K562 (cell line): ENCODE measurements at regions not wholly inside any gene's neighbourhood (a gene's known extent, or its start where the extent isn't known, plus 50 kb on each side); places are given as distances from the start of the nearest gene placed in this dataset.

ENCODE experiments used
- ADNP ChIP-seq: fragments of 200-800 bp; sonication (Bioruptor generic); IDR thresholded peaks from 2 replicates; pipeline ENCODE4 v1.6.1; 2016; ENCODE audit warnings: missing genetic modification characterization, missing compliant biosample characterization
- BHLHE40 ChIP-seq: IDR thresholded peaks from 2 replicates; pipeline ENCODE4 v1.6.1; 2011; ENCODE audit warnings: low read length, improper control_type of control experiment
- CBX1 ChIP-seq: sonication (generic); IDR thresholded peaks from 2 replicates; pipeline ENCODE4 v1.6.1; 2016; ENCODE audit warnings: antibody characterized with exemption, low read depth, mild to moderate bottlenecking
- CHD4 ChIP-seq: fragments of 200-600 bp; sonication (generic); IDR thresholded peaks from 3 replicates; pipeline ENCODE4 v1.6.1; 2012; ENCODE audit warnings: low read depth, mild to moderate bottlenecking, mixed read lengths, low read length, inconsistent platforms; ENCODE audit not compliant: insufficient read depth, insufficient replicate concordance, poor library complexity, severe bottlenecking
- GATAD2A ChIP-seq: fragments of 450-650 bp; IDR thresholded peaks from 2 replicates; pipeline ENCODE4 v1.6.1; 2017
- HCFC1 ChIP-seq: IDR thresholded peaks from 2 replicates; pipeline ENCODE4 v1.6.1; 2012; ENCODE audit warnings: low read depth, low read length, improper control_type of control experiment
- HDAC2 ChIP-seq: fragments of 450-650 bp; IDR thresholded peaks from 2 replicates; pipeline ENCODE4 v1.6.1; 2016; ENCODE audit warnings: mild to moderate bottlenecking
- MBD2 ChIP-seq: sonication (generic); IDR thresholded peaks from 2 replicates; pipeline ENCODE4 v1.6.1; 2016; ENCODE audit warnings: low read depth, borderline replicate concordance
- NCOR1 ChIP-seq: fragments of 450-650 bp; IDR thresholded peaks from 2 replicates; pipeline ENCODE4 v1.6.1; 2016; ENCODE audit warnings: mild to moderate bottlenecking, moderate library complexity
- NEUROD1 ChIP-seq: fragments of 150-350 bp; IDR thresholded peaks from 2 replicates; pipeline ENCODE4 v1.6.1; 2014; ENCODE audit warnings: borderline replicate concordance, low read length, low read depth; ENCODE audit not compliant: partially characterized antibody
- NFIX ChIP-seq: fragments of 250-450 bp; sonication (Bioruptor Pico); IDR thresholded peaks from 2 replicates; pipeline ENCODE4 v1.4.0; 2020; ENCODE audit warnings: low read depth, mild to moderate bottlenecking, moderate library complexity
- PHTF2 ChIP-seq: fragments of 250-450 bp; sonication (Bioruptor Pico); IDR thresholded peaks from 2 replicates; pipeline ENCODE4 v1.5.0; 2021; ENCODE audit warnings: mild to moderate bottlenecking
- TBL1XR1 ChIP-seq, 2 experiments: IDR thresholded peaks; 2 replicates each; pipeline ENCODE4 v1.6.1; 2012; ENCODE audit warnings: improper control_type of control experiment in 2 of 2, low read length in 2 of 2, mild to moderate bottlenecking in 1 of 2
- ZNF212 ChIP-seq: fragments of 450-650 bp; formaldehyde crosslinking; IDR thresholded peaks from 2 replicates; pipeline ENCODE4 v1.4.0; 2020; ENCODE audit warnings: mild to moderate bottlenecking
- ZNF23 ChIP-seq: fragments of 250-450 bp; sonication (Bioruptor Pico); IDR thresholded peaks from 2 replicates; pipeline ENCODE4 v1.4.0; 2020; ENCODE audit warnings: mild to moderate bottlenecking
- TF ChIP-seq, protein P1 (sequence below): fragments of 200-800 bp; sonication (Bioruptor generic); IDR thresholded peaks from 2 replicates; pipeline ENCODE4 v1.6.1; 2017; ENCODE audit warnings: missing genetic modification characterization, missing compliant biosample characterization
- TF ChIP-seq, protein P2 (sequence below), 2 experiments: fragments of 450-650 bp in 1 of 2; sonication (generic) in 1 of 2; formaldehyde crosslinking in 1 of 2; IDR thresholded peaks; 2 replicates each; pipeline versions ENCODE4 v1.7.1 to v1.9.0; 2016 to 2022; ENCODE audit warnings: inconsistent platforms in 1 of 2, mild to moderate bottlenecking in 1 of 2, missing genetic modification reagents in 1 of 2
- TF ChIP-seq, protein P3 (sequence below): fragments of 450-650 bp; IDR thresholded peaks from 2 replicates; pipeline ENCODE4 v1.7.0; 2016; ENCODE audit warnings: borderline replicate concordance

DNA sequence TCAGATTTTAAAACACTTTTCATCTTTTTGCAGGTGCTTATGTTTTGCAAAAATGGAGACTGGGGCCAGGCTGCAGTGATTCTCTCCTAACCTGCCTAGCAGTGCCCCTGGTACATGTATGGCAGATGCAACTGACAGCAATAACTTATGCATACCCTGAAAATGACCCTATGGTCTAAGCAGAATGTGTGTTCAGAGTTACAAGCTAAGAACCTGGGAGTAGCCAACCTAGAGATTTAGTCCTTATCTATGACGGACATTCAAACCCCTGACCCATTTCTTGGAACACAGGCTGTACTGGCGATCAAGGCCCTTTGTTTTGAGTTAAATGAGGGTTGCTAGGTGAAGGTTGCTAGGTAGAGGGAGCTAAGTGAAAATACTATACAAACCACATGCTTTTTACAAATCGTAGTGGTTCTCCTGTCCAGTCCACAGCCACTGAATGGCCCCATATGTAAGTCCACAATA, 184.9 kb upstream of the SESN3 start (continued):
- TF ChIP-seq, protein P1, sequence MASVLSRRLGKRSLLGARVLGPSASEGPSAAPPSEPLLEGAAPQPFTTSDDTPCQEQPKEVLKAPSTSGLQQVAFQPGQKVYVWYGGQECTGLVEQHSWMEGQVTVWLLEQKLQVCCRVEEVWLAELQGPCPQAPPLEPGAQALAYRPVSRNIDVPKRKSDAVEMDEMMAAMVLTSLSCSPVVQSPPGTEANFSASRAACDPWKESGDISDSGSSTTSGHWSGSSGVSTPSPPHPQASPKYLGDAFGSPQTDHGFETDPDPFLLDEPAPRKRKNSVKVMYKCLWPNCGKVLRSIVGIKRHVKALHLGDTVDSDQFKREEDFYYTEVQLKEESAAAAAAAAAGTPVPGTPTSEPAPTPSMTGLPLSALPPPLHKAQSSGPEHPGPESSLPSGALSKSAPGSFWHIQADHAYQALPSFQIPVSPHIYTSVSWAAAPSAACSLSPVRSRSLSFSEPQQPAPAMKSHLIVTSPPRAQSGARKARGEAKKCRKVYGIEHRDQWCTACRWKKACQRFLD (CRISPR knock-in tag) = no peak
- no peak for TF ChIP-seq CBX1
- peak; percentile 83 for TF ChIP-seq NEUROD1
- no peak for TF ChIP-seq CHD4
- TF ChIP-seq ZNF23 (CRISPR knock-in tag) = no peak
- peak; percentile 19; the same call in 1 of the 2 replicates for TF ChIP-seq BHLHE40
- no peak for TF ChIP-seq ZNF212 (CRISPR knock-in tag)
- TF ChIP-seq HCFC1 = no peak
- peak; percentile 88 for TF ChIP-seq NCOR1
- no peak for TF ChIP-seq ADNP (tag)
- TF ChIP-seq MBD2 = 0 out of 2 replicates have a peak, but pooled peaks have one; percentile 15
- no peak for TF ChIP-seq PHTF2
- TF ChIP-seq TBL1XR1 (IDR thresholded peaks at IDR 0.05; ENCODE audit: low read length in 2 of 2) = peak in 1 of 2 experiments; percentile 91; a peak in 3 of 4 replicates
- TF ChIP-seq, protein P2, sequence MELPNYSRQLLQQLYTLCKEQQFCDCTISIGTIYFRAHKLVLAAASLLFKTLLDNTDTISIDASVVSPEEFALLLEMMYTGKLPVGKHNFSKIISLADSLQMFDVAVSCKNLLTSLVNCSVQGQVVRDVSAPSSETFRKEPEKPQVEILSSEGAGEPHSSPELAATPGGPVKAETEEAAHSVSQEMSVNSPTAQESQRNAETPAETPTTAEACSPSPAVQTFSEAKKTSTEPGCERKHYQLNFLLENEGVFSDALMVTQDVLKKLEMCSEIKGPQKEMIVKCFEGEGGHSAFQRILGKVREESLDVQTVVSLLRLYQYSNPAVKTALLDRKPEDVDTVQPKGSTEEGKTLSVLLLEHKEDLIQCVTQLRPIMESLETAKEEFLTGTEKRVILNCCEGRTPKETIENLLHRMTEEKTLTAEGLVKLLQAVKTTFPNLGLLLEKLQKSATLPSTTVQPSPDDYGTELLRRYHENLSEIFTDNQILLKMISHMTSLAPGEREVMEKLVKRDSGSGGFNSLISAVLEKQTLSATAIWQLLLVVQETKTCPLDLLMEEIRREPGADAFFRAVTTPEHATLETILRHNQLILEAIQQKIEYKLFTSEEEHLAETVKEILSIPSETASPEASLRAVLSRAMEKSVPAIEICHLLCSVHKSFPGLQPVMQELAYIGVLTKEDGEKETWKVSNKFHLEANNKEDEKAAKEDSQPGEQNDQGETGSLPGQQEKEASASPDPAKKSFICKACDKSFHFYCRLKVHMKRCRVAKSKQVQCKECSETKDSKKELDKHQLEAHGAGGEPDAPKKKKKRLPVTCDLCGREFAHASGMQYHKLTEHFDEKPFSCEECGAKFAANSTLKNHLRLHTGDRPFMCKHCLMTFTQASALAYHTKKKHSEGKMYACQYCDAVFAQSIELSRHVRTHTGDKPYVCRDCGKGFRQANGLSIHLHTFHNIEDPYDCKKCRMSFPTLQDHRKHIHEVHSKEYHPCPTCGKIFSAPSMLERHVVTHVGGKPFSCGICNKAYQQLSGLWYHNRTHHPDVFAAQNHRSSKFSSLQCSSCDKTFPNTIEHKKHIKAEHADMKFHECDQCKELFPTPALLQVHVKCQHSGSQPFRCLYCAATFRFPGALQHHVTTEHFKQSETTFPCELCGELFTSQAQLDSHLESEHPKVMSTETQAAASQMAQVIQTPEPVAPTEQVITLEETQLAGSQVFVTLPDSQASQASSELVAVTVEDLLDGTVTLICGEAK (IDR thresholded peaks at IDR 0.05) = no peak
- TF ChIP-seq, protein P2 (CRISPR knock-in tag; IDR thresholded peaks at IDR 0.05) = no peak
- TF ChIP-seq, protein P3, sequence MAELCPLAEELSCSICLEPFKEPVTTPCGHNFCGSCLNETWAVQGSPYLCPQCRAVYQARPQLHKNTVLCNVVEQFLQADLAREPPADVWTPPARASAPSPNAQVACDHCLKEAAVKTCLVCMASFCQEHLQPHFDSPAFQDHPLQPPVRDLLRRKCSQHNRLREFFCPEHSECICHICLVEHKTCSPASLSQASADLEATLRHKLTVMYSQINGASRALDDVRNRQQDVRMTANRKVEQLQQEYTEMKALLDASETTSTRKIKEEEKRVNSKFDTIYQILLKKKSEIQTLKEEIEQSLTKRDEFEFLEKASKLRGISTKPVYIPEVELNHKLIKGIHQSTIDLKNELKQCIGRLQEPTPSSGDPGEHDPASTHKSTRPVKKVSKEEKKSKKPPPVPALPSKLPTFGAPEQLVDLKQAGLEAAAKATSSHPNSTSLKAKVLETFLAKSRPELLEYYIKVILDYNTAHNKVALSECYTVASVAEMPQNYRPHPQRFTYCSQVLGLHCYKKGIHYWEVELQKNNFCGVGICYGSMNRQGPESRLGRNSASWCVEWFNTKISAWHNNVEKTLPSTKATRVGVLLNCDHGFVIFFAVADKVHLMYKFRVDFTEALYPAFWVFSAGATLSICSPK = no peak
- TF ChIP-seq NFIX (CRISPR knock-in tag) = no peak
- no peak for TF ChIP-seq GATAD2A
- peak; percentile 94 for TF ChIP-seq HDAC2
